ENCODE measurements at regions not wholly inside any gene's neighbourhood (a gene's known extent, or its start where the extent isn't known, plus 50 kb on each side); places are given as distances from the start of the nearest gene placed in this dataset.

- TF ChIP-seq ARNT (IDR thresholded peaks at IDR 0.05) (no peak), L3MBTL2 (conservative IDR thresholded peaks at IDR 0.05) (no peak), TARDBP (IDR thresholded peaks at IDR 0.05) (no peak), FOXM1 (IDR thresholded peaks at IDR 0.05; ENCODE audit: borderline replicate concordance) (no peak), NFRKB (IDR thresholded peaks at IDR 0.05) (no peak), SUZ12 (IDR thresholded peaks at IDR 0.05) (no peak), SP1 (IDR thresholded peaks at IDR 0.05) (no peak), FOXA1 (IDR thresholded peaks at IDR 0.05) (no peak), HDGF (IDR thresholded peaks at IDR 0.05; ENCODE audit: borderline replicate concordance) (no peak), BHLHE40 (IDR thresholded peaks at IDR 0.05; ENCODE audit: borderline replicate concordance) (no peak), FOXK2 (IDR thresholded peaks at IDR 0.05) (no peak)
Measured at GRCh38 chr2:176683618-176684111, 414.4 kb downstream of the MTX2 start.

Data from HEK293T (cell line).